ENCODE measurements at regions not wholly inside any gene's neighbourhood (a gene's known extent, or its start where the extent isn't known, plus 50 kb on each side); places are given as distances from the start of the nearest gene placed in this dataset.
"Not testable (repeated sequence)": the region's sequence is repeated elsewhere in the genome, so short reads cannot be mapped to it uniquely, and the experiment has no call there.

DNA sequence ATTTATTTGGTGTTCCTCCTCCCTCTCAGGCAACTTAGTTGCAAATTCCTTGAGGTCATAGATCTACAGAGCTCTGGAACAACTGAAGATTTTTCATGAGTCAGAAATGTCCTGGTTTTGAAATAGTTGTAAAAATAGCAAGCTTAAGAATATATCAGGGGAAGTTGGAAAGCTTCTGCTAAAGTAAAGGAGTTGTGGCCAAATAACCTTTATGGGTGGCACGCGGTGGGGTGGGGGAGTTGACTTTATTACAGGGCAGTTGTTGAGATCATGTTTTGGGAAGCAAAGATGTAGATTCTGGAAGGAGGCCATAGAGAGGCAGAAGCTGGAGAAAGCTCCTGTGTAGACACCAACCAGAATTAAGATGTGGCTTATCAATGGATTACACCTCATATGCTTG, 326.0 kb upstream of the MTPN start:
- DNase-seq: no peak

- DNase-seq: no peak
These were observed 324.9 kb upstream of the MTPN start for GRCh38 chr7:136302049-136302448.

DNA sequence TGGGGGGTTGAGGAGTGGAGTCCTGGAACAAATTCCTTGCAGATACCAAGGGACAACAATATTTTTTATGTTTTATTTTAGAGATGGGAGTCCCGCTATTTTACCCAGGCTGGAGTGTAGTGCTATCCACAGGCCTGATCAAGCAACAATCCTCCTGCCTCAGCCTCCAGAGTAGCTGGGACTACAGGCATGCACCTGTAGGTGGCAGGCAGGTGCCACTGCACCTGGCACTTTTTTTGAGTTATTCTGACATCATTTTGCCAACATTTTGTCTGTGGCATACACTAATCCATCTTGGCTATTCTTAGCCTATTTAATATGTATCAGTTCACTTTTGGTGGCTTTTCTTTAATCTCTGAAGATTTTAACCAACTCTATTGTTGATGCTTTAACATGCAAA, 317.8 kb upstream of the MTPN start:
- DNase-seq: no peak

DNA sequence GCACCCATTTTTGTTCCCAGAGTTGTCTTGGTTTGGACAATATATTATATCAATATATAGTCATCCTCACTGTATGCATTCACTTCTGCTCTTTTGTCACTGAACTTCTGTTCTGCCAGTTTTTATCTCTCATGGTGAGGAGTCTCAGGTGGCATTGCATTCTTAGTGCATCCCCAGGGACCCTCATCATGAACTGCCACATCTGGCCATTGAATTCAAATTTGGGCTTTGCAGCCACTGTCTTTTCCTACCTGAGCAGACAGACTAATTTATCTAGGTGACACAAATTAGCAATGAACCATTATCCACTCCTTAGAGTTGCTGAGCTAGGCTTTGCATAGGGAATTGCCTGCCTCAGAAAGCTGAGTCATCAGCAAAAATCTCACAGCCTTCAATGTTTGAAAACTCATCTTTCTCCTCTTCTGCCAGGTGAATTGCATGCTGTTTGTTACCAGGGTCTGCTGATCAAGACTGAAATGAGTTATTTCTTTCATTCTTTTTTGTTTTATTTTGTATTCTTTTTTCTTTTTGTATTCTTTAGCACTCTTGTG, 316.8 kb upstream of the MTPN start:
- no peak for DNase-seq

GRCh38 chr7:136293272-136293671, 316.1 kb upstream of the MTPN start:
- DNase-seq: no peak

DNA sequence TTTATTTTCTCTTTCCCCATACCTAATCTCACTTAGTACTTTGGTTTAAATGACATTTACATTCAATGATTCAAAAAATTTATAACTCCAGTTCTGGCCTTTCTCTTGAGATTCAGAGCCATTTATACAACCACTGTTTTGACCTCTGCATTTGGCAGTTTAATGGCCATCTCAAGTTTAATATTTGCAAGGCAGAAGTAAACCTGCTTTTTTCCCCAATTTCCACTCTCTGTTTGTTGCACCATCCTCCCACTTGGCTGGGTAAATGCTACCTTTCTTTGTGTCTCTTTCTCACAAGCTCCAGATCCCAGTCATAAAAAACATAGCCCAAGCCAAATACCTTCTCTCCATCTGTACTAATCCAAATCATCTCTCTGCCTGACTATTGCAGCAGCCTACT, 315.2 kb upstream of the MTPN start:
- DNase-seq: no peak

GRCh38 chr7:136290351-136290750, 313.2 kb upstream of the MTPN start:
- DNase-seq: no peak

DNA sequence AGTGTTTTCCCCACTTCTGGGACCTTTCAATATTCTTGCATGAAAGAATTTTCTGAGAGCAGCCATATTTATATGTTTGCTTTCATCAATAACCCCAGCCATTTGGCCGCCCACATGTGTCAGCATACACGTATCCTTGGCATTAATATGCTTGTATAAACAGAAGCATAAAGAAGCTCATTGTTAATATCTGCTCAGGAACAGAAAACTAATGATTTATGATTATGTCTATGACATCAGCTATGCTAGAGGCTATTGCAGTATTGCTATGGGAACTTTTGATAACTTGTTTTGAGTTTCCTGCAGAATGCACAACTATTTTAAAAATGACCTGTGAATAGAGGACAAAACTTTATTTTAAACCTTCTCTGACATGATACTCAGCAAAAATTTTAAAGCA, 300.9 kb upstream of the MTPN start:
- no peak for DNase-seq

DNA sequence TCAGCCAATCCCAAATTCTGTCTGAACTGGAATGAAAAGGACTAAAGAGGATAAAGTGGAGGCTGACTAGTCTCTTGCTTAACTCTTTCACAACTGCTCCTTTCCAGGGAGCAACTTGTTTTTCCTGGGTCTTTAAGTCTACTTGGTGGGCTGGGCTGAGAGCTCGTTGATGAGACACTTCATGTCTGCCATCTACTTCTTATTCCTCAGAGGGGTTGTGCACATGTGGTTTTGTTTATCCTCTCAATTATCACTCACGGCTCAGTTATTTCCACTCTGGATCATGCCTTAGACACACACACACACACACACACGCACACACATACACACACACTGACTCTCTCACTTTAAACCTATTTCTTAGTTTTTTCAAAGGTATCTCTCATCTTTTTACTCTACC, 298.6 kb upstream of the MTPN start:
- DNase-seq: no peak

GRCh38 chr7:136274636-136275345, 297.6 kb upstream of the MTPN start:
- DNase-seq: no peak

GRCh38 chr7:136272934-136273333, 295.8 kb upstream of the MTPN start:
- no peak for DNase-seq

DNA sequence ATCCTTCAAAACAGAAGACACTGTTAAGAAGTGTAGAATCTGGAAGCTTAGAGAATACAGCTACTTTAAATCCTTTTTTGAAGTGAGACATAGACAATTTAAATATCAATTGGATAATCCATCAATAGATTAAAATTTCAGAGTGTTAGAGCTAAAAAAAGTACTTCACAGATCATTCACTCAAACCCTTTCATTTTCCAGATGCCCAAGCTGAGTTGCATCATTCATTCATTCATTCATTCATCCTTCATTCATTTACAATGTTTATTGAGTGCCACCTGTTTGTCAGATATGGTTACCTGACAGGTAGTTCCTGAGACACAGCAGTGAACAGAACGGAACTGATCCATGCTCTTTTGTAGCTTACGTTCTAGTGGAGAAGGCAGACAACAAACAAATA, 290.7 kb upstream of the MTPN start:
- DNase-seq: no peak

DNA sequence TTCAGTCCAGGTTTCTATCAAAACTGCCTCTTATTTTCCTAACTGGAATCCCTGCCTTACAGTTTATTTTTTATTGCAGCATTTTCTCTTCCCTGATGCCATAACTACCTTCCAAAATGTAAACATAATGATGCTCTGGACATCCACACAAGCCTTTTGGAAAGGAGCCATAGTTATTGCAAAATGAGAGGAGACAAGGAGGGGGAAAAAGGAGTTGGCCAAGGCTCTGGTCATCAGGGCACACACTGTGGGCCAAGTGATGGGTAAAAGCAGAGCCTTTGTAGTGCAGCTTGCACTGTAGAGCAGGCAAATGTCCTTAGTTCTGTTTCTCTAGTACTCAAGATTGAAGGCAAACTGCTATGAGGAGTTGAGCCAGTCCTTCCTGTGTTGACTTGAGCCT, 289.3 kb upstream of the MTPN start:
- no peak for DNase-seq

DNA sequence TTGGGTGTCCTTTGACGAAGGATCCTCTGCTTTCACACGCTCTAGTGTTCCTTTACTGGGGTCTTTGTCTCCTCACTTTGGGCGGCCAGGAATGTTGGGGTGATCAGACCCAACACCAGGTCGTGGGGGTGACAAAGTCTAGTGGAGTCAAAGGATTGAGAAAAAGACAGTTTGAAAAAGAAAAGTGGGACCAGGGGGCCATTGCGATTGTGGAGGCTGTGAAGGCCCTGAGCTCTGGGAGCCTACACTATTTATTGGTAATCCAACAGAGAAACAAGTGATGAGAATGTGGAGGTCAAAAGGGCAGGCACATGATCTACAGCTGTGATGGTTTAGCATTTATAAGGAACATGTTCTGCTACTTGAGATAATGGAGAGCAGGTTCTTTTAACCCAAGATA, 287.1 kb upstream of the MTPN start:
- not testable (repeated sequence) for DNase-seq

- not testable (repeated sequence) for DNase-seq
These were observed 286.1 kb upstream of the MTPN start for GRCh38 chr7:136263112-136263860.

GRCh38 chr7:136260591-136260990, 283.4 kb upstream of the MTPN start:
- DNase-seq: not testable (repeated sequence)

GRCh38 chr7:136259074-136259473, 281.9 kb upstream of the MTPN start:
- DNase-seq: no peak

GRCh38 chr7:136256491-136256890, 279.3 kb upstream of the MTPN start:
- no peak for DNase-seq

- no peak for DNase-seq
These were observed 277.0 kb upstream of the MTPN start for GRCh38 chr7:136254148-136254547.

GRCh38 chr7:136251826-136252225, 274.7 kb upstream of the MTPN start:
- no peak for DNase-seq

DNA sequence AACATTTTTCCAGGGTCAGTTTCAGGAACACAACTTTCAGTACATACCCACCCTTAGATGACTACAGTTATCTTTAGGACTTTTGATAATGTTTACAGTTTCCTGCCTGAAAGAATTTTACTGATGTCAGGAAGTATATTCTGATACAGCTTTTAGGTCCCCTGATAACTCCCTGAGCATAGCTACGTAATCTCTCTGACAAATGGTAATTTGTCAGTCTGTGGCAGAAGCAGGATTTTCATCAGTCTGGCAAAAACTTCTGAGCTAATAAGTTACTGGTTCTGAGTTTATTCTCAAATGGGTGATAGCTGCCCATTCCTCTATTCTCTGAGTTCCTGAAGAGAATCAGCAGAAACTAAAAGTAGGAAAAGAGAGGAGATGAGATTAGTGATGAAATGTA, 270.1 kb upstream of the MTPN start:
- no peak for DNase-seq

- no peak for DNase-seq
These were observed 268.3 kb upstream of the MTPN start for GRCh38 chr7:136245327-136246004.

GRCh38 chr7:136234040-136234439, 256.9 kb upstream of the MTPN start:
- DNase-seq: no peak

- no peak for DNase-seq
These were observed 253.1 kb upstream of the MTPN start for GRCh38 chr7:136230210-136230609.
